ENCODE measurements at regions not wholly inside any gene's neighbourhood (a gene's known extent, or its start where the extent isn't known, plus 50 kb on each side); places are given as distances from the start of the nearest gene placed in this dataset.
A peak's percentile ranks its signal among the peaks of the same experiment; 100 is the strongest.

DNA sequence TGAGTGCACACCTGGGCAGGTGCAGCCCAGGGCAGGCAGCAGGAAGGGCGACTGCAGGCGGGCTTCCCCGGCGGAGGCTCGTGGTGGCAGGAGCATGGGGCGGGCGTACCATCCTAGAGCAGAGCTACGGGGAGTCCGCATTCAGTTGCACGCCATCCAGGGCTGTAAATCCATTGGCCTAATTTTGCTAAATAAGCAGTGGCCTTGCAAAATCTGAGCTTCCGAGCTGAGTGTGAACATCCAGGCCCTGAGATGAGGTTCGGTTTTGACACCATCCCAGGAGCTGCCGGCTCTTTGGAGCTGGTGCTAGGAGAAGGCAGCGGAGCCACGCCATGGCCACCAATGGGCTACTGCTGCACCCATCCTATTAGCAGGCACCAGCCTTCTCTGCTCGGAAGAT, 664.8 kb downstream of the BRD1 start:
- H3K27ac ChIP-seq: no peak overlapping the region
- no peak overlapping the region for H3K4me3 ChIP-seq
- peaks cover 0 to 47% (median 0%) of the 10 kb centered on the region in 7 donors for H3K27me3 ChIP-seq (replicated peaks in 1 of 7)
- H3K4me1 ChIP-seq: no peaks in the 10 kb centered on the region
- no peaks in the 10 kb centered on the region for H3K36me3 ChIP-seq
- WGBS, 5 donors: 85 to 93% (median 90%) methylated on average over 15 to 16 of the region's 16 CpGs
- H3K9me3 ChIP-seq: no peaks in the 10 kb centered on the region
- intact Hi-C loops (cut with DNase I; ENCODE audit: low total_unique reads): no loop called here
- DNase-seq: peak; percentile 54
- TF ChIP-seq, protein P1, sequence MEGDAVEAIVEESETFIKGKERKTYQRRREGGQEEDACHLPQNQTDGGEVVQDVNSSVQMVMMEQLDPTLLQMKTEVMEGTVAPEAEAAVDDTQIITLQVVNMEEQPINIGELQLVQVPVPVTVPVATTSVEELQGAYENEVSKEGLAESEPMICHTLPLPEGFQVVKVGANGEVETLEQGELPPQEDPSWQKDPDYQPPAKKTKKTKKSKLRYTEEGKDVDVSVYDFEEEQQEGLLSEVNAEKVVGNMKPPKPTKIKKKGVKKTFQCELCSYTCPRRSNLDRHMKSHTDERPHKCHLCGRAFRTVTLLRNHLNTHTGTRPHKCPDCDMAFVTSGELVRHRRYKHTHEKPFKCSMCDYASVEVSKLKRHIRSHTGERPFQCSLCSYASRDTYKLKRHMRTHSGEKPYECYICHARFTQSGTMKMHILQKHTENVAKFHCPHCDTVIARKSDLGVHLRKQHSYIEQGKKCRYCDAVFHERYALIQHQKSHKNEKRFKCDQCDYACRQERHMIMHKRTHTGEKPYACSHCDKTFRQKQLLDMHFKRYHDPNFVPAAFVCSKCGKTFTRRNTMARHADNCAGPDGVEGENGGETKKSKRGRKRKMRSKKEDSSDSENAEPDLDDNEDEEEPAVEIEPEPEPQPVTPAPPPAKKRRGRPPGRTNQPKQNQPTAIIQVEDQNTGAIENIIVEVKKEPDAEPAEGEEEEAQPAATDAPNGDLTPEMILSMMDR (IDR thresholded peaks at IDR 0.05 in 8 of 11, conservative IDR thresholded peaks at IDR 0.05 in 3 of 11): no peak
- no peak for TF ChIP-seq POLR2AphosphoS5 (IDR thresholded peaks at IDR 0.05)
- TF ChIP-seq POLR2A (IDR thresholded peaks at IDR 0.05): no peak

DNA sequence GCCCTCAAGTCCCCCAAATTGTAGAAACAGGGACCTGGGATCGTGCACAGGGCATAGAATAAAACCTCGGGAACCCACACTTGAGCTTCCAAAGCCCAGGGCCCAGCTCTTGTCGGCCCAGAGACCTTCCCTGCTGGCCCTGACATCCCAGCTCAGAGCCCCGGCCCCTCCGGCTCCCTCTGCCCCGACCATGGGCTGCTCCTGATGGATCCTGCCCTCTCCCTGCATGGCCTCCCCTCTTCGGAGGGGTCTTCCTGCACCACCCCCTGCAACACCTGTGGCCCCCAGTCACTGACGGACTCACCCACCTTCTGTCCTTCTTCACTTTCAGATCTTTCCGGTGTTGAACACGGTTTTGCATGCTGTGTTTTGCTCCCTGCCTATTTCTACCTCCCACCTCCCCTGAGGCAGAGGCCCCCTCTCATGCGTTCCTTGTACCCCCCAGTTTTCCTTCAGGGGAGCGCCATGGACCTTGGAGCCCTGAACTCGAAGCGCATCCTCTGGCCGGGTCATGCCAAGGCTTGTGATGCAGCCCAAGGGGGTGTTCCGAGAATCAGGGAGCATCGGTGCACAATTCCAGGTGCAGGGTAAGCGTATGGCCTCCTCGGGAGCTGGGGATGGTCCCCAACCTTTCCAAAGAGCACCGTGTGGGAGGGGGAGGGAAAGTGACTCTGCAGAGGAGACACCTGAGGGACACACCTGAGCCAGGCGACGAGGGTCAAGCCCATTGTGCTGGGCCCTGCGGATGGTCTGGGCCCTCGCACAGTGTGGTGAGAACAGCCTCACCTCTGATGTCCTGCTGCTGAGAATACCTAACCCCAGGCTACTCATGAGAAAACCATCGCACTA, 666.4 kb downstream of the BRD1 start:
- Histone ChIP-seq H3K9me3 (no peaks in the 10 kb centered on the region), H3K4me3 (no peak overlapping the region), H3K27ac (no peak overlapping the region), H3K36me3 (no peaks in the 10 kb centered on the region), H3K4me1 (no peaks in the 10 kb centered on the region), H3K27me3 (replicated peaks in 1 of 7) (peaks cover 0 to 47% (median 0%) of the 10 kb centered on the region in 7 donors)
- TF ChIP-seq POLR2AphosphoS5 (IDR thresholded peaks at IDR 0.05): no peak
- TF ChIP-seq, protein P1 (IDR thresholded peaks at IDR 0.05 in 8 of 11, conservative IDR thresholded peaks at IDR 0.05 in 3 of 11): no peak
- peak; percentile 53 for DNase-seq
- intact Hi-C loops (cut with DNase I; ENCODE audit: low total_unique reads): no loop called here
- WGBS, 5 donors: 80 to 92% (median 85%) methylated on average over 17 to 25 of the region's 25 CpGs

DNA sequence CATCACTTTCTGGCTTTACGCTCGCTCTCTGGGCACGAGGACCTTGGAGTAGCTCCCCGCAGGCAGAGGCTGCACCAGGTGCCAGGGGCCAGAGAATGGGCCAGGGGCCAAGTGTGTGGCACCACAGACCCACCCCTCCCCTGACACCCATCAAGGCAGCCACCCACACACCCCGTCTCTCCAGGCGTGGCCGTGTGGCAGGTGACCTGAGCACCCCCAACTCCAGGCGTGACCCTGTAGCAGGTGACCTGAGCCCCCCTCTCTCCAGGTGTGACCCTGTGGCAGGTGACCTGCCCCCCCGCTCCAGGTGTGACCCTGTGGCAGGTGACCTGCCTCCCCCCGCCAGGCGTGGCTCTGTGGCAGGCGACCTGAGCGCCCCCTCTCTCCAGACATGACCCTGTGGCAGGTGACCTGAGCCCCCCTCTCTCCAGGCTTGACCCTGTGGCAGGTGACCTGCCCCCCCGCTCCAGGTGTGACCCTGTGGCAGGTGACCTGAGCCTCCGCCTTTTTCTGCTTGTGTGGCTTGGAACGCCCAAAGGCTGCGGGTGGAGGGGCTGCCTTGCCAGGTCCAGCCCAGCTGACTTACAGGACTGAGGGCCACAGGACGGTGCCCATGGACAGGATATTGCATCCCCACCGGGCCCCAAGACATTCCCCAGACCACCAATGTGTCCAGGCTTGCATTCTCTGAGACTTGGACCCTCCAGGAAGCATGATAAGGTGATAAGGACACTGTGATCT, 667.2 kb downstream of the BRD1 start:
- Histone ChIP-seq H3K4me1 (no peaks in the 10 kb centered on the region), H3K27ac (no peak overlapping the region), H3K27me3 (replicated peaks in 1 of 7) (peaks cover 0 to 47% (median 0%) of the 10 kb centered on the region in 7 donors), H3K9me3 (no peaks in the 10 kb centered on the region), H3K36me3 (no peaks in the 10 kb centered on the region), H3K4me3 (no peak overlapping the region)
- DNase-seq: peak; percentile 51
- no peak for TF ChIP-seq POLR2A (IDR thresholded peaks at IDR 0.05)
- intact Hi-C loops (cut with DNase I; ENCODE audit: low total_unique reads): no loop called here
- WGBS, 5 donors: 76 to 88% (median 82%) methylated on average over 8 to 19 of the region's 19 CpGs

DNA sequence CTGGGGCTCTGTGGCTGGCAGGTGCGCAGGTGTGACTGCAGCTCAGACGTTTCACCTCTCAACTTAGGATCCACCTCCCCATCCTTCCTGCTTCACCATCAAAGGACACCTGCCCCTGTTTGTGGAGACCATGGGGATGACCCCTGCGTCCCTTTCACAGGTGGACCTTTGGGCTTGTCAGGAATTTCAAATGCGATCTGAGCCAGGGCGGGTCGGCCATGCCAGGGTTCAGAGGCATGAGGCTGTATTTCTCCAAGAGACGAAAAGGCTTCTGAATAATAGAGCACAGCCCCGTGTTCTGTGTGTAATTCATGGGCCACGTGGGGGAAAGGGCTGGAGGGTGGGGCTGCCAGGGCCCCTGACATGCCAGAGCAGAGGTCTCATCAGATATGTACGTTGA, 668.0 kb downstream of the BRD1 start:
- Histone ChIP-seq H3K27me3 (replicated peaks in 1 of 7) (peaks cover 0 to 47% (median 0%) of the 10 kb centered on the region in 7 donors), H3K27ac (no peak overlapping the region), H3K4me3 (no peak overlapping the region), H3K9me3 (no peaks in the 10 kb centered on the region), H3K4me1 (no peaks in the 10 kb centered on the region), H3K36me3 (no peaks in the 10 kb centered on the region)
- WGBS, 5 donors: 79 to 87% (median 82%) methylated on average over 7 to 10 of the region's 10 CpGs
- DNase-seq: peak; percentile 58
- TF ChIP-seq, protein P1 (IDR thresholded peaks at IDR 0.05 in 8 of 11, conservative IDR thresholded peaks at IDR 0.05 in 3 of 11): no peak
- TF ChIP-seq POLR2A (IDR thresholded peaks at IDR 0.05): no peak
- no peak for TF ChIP-seq POLR2AphosphoS5 (IDR thresholded peaks at IDR 0.05)
- intact Hi-C loops (cut with DNase I; ENCODE audit: low total_unique reads): no loop called here

All from spleen (tissue), 11 donors.